MM.1S (cell line): ENCODE measurements at regions not wholly inside any gene's neighbourhood (a gene's known extent, or its start where the extent isn't known, plus 50 kb on each side); places are given as distances from the start of the nearest gene placed in this dataset.

Experiments used
- DNase-seq: peaks from one replicate; pipeline ENCODE4 v3.0.0-alpha.2; 2015
- H2AFZ ChIP-seq: fragments of 300-600 bp; sonication (generic); 2 replicates; pipeline ENCODE4 v1.6.0; 2016; ENCODE audit warnings: antibody characterized with exemption, low read length
- H3F3A ChIP-seq: fragments of 300-600 bp; sonication (generic); 2 replicates; pipeline ENCODE4 v1.6.1; 2016; ENCODE audit warnings: mild to moderate bottlenecking, antibody characterized with exemption, low read length, moderate library complexity, mixed read lengths; ENCODE audit not compliant: insufficient read depth
- H3K27ac ChIP-seq: fragments of 300-600 bp; sonication (generic); 2 replicates; pipeline ENCODE4 v1.5.1; 2016; ENCODE audit warnings: mild to moderate bottlenecking, low read length
- H3K27me3 ChIP-seq: fragments of 300-600 bp; sonication (generic); replicated peaks from 2 replicates; pipeline ENCODE4 v1.6.0; 2016; ENCODE audit warnings: low read length; ENCODE audit not compliant: insufficient read depth
- H3K36me3 ChIP-seq: fragments of 300-600 bp; sonication (generic); replicated peaks from 2 replicates; pipeline ENCODE4 v1.6.1; 2016; ENCODE audit warnings: mild to moderate bottlenecking, low read length, mixed read lengths; ENCODE audit not compliant: insufficient read depth
- H3K4me1 ChIP-seq: fragments of 300-600 bp; sonication (generic); 2 replicates; pipeline ENCODE4 v1.6.1; 2016; ENCODE audit warnings: low read length, mixed read lengths
- H3K4me2 ChIP-seq: fragments of 300-600 bp; sonication (generic); 2 replicates; pipeline ENCODE4 v1.6.0; 2016; ENCODE audit warnings: low read depth, low read length
- H3K4me3 ChIP-seq: fragments of 300-600 bp; sonication (generic); 2 replicates; pipeline ENCODE4 v1.5.1; 2016; ENCODE audit warnings: low read length, mixed read lengths
- H3K79me2 ChIP-seq: fragments of 300-600 bp; sonication (generic); 2 replicates; pipeline ENCODE4 v1.6.1; 2016; ENCODE audit warnings: mixed run types, low read length, mixed read lengths
- H3K9ac ChIP-seq: fragments of 300-600 bp; sonication (generic); 2 replicates; pipeline ENCODE4 v1.6.1; 2016; ENCODE audit warnings: low read length, mixed read lengths
- H3K9me2 ChIP-seq: fragments of 300-600 bp; sonication (generic); replicated peaks from 2 replicates; pipeline ENCODE4 v1.6.1; 2016; ENCODE audit warnings: mild to moderate bottlenecking, low read length, mixed read lengths; ENCODE audit not compliant: insufficient read depth
- H3K9me3 ChIP-seq: fragments of 300-600 bp; sonication (generic); replicated peaks from 2 replicates; pipeline ENCODE4 v1.6.1; 2016; ENCODE audit warnings: mild to moderate bottlenecking, low read length, mixed read lengths; ENCODE audit not compliant: insufficient read depth
- H4K20me1 ChIP-seq: fragments of 300-600 bp; sonication (generic); 2 replicates; pipeline ENCODE4 v1.6.1; 2016; ENCODE audit warnings: mild to moderate bottlenecking, low read length, moderate library complexity, mixed read lengths; ENCODE audit not compliant: insufficient read depth
- EZH2 ChIP-seq: fragments of 300-600 bp; sonication (generic); optimal IDR thresholded peaks from 2 replicates; pipeline ENCODE3; 2017; ENCODE audit warnings: low read depth, mild to moderate bottlenecking, antibody characterized with exemption, low read length, mixed read lengths
- EZH2phosphoT487 ChIP-seq: fragments of 300-600 bp; sonication (generic); IDR thresholded peaks from 2 replicates; pipeline ENCODE4 v1.6.1; 2018; ENCODE audit warnings: antibody characterized with exemption, low read length
- TF ChIP-seq, protein P1 (sequence below): fragments of 300-600 bp; sonication (generic); IDR thresholded peaks from 2 replicates; pipeline ENCODE4 v1.5.1; 2016; ENCODE audit warnings: antibody characterized with exemption, low read length, mixed read lengths

DNA sequence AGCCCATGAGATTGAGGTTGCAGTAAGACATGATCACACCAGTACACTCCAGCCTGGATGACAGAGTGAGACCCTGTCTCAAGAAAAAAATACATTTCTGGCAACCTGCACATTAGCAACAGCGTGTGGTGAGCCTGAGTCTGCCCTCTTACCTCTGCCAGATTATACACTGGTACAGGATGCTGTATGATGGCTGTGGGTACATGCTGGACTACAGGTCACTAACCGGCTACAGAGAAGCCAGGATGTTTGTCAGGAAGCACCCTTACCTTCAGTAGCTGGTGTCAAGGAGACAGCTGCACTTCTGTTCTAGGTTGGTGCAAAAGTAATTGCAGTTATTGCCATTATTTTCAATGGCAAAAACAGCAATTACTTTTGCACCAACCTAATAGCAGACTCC lies 575.7 kb downstream of the NPHP4 start:
- TF ChIP-seq EZH2phosphoT487, result no peak
- no peak for TF ChIP-seq EZH2
- TF ChIP-seq, protein P1, sequence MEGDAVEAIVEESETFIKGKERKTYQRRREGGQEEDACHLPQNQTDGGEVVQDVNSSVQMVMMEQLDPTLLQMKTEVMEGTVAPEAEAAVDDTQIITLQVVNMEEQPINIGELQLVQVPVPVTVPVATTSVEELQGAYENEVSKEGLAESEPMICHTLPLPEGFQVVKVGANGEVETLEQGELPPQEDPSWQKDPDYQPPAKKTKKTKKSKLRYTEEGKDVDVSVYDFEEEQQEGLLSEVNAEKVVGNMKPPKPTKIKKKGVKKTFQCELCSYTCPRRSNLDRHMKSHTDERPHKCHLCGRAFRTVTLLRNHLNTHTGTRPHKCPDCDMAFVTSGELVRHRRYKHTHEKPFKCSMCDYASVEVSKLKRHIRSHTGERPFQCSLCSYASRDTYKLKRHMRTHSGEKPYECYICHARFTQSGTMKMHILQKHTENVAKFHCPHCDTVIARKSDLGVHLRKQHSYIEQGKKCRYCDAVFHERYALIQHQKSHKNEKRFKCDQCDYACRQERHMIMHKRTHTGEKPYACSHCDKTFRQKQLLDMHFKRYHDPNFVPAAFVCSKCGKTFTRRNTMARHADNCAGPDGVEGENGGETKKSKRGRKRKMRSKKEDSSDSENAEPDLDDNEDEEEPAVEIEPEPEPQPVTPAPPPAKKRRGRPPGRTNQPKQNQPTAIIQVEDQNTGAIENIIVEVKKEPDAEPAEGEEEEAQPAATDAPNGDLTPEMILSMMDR, result no peak
- Histone ChIP-seq H3K4me2 (no peak overlapping the region), H3F3A (no peaks in the 10 kb centered on the region), H3K27me3 (peaks cover 55% of the 10 kb centered on the region), H2AFZ (no peak overlapping the region), H3K36me3 (no peaks in the 10 kb centered on the region), H3K9me2 (no peaks in the 10 kb centered on the region), H3K27ac (no peak overlapping the region), H3K9ac (no peak overlapping the region), H3K9me3 (no peaks in the 10 kb centered on the region), H3K4me1 (no peaks in the 10 kb centered on the region), H4K20me1 (no peaks in the 10 kb centered on the region), H3K4me3 (no peak overlapping the region), H3K79me2 (no peaks in the 10 kb centered on the region)
- no peak for DNase-seq

DNA sequence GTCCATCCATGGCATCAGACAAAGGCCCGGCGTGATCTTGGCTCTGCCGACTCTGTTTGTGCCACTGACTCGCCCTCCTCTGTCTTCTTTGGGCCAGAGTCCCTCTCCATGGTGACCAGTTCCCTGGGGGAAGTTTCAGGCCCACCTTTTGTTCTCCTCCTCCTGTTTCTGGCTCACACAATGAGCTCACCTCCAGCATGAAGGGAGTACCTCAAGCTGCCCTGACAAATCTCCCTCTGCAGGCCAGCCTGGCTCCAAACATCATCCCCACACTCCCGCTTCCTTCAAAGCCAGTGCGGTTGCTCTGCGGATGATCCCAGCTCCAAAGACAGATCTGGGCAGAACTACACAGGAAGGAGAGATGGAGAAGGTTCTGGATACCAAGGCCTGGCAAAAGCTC lies 576.6 kb downstream of the NPHP4 start:
- Histone ChIP-seq H3F3A (no peaks in the 10 kb centered on the region), H3K4me1 (no peaks in the 10 kb centered on the region), H3K27me3 (peaks cover 55% of the 10 kb centered on the region), H3K9ac (no peak overlapping the region), H3K36me3 (no peaks in the 10 kb centered on the region), H3K9me2 (no peaks in the 10 kb centered on the region), H3K4me3 (no peak overlapping the region), H3K79me2 (no peaks in the 10 kb centered on the region), H3K27ac (no peak overlapping the region), H3K9me3 (no peaks in the 10 kb centered on the region), H2AFZ (no peak overlapping the region), H3K4me2 (no peak overlapping the region), H4K20me1 (no peaks in the 10 kb centered on the region)
- no peak for DNase-seq
- no peak for TF ChIP-seq EZH2phosphoT487
- TF ChIP-seq, protein P1, result no peak

DNA sequence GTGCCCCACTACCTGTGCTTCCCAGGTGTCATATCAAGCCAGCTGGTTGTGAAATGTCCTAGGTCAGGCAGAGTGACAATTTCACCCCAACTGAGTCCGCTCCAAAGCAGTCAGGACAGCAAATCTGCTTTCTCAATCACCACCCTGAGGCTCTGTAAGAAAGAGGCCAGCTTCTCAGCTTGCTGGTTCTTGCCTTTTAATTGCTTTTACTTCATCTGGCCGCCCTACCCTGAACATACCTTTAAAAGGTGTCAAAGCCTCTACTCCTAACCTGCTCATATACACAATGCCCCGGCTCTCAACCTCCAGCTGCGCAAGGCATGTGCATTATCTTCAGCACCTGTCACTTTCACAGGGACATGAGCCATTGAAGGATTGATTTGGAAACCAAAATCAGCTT lies 581.6 kb downstream of the NPHP4 start:
- H3K4me3 ChIP-seq, result no peak overlapping the region
- H4K20me1 ChIP-seq, result no peaks in the 10 kb centered on the region
- no peak for TF ChIP-seq EZH2
- TF ChIP-seq, protein P1, result no peak
- TF ChIP-seq EZH2phosphoT487, result no peak
- DNase-seq, result no peak
- no peaks in the 10 kb centered on the region for H3K4me1 ChIP-seq
- H3K36me3 ChIP-seq, result no peaks in the 10 kb centered on the region
- peaks cover 40% of the 10 kb centered on the region for H3K27me3 ChIP-seq
- no peaks in the 10 kb centered on the region for H3K79me2 ChIP-seq
- no peak overlapping the region for H3K27ac ChIP-seq
- no peak overlapping the region for H3K9ac ChIP-seq
- H2AFZ ChIP-seq, result no peak overlapping the region
- no peak overlapping the region for H3K4me2 ChIP-seq
- H3K9me2 ChIP-seq, result no peaks in the 10 kb centered on the region
- no peaks in the 10 kb centered on the region for H3K9me3 ChIP-seq
- no peaks in the 10 kb centered on the region for H3F3A ChIP-seq

DNA sequence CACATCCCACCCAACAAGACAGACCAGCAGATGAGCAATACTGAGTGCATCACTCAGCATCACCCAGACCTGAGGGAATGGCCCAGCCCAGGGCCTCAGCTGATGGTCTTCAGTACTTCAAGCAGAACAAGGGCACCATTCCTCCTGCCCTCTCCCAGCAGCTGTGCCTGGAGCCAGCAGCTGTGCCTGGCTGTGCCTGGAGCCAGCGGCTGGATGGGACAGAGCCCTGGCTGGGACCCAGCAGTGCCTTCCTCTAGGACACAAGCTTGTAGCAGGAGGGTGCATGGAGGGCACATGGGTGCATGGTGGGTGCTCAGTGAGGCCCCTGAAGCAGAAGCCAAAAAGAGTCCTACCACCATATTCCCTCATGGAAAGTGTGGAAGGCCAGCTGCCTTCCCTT lies 583.8 kb downstream of the NPHP4 start:
- Histone ChIP-seq H3K4me3 (no peak overlapping the region), H3K79me2 (no peaks in the 10 kb centered on the region)
- TF ChIP-seq, protein P1, result no peak
- TF ChIP-seq EZH2phosphoT487 (no peak), EZH2 (no peak)

More for the DNA sequence above, 583.8 kb downstream of the NPHP4 start:
- Histone ChIP-seq H3K9me2 (no peaks in the 10 kb centered on the region), H3K27me3 (peaks cover 29% of the 10 kb centered on the region), H3K9me3 (no peaks in the 10 kb centered on the region), H3F3A (no peaks in the 10 kb centered on the region), H3K4me2 (no peak overlapping the region), H3K27ac (no peak overlapping the region), H3K9ac (no peak overlapping the region), H3K36me3 (no peaks in the 10 kb centered on the region), H2AFZ (no peak overlapping the region), H4K20me1 (no peaks in the 10 kb centered on the region), H3K4me1 (no peaks in the 10 kb centered on the region)
- no peak for DNase-seq
